ENCODE measurements at regions not wholly inside any gene's neighbourhood (a gene's known extent, or its start where the extent isn't known, plus 50 kb on each side); places are given as distances from the start of the nearest gene placed in this dataset.

GRCh38 chr2:122500316-122501105 lies 745.1 kb downstream of the TSN start:
- no peak for DNase-seq (ENCODE audit: low read depth, low spot score)
- in situ Hi-C loops (cut with HindIII; ENCODE audit: low sequenced_read_pairs), result no loop called here
- no peak for TF ChIP-seq CTCF (IDR thresholded peaks at IDR 0.05; ENCODE audit: low read depth, low read length)

GRCh38 chr2:122506620-122507019 lies 751.2 kb downstream of the TSN start:
- no peak for TF ChIP-seq CTCF (IDR thresholded peaks at IDR 0.05; ENCODE audit: low read depth, low read length)
- in situ Hi-C loops (cut with HindIII; ENCODE audit: low sequenced_read_pairs), result no loop called here
- no peak overlapping the region for H3K4me3 ChIP-seq (ENCODE audit: low read depth, low read length)
- DNase-seq (ENCODE audit: low read depth, low spot score), result no peak

More at GRCh38 chr2:122500316-122501105, 745.1 kb downstream of the TSN start:
- no peak overlapping the region for H3K4me3 ChIP-seq (ENCODE audit: low read depth, low read length)

GRCh38 chr2:122507261-122507660 lies 751.8 kb downstream of the TSN start:
- in situ Hi-C loops (cut with HindIII; ENCODE audit: low sequenced_read_pairs), result no loop called here
- no peak for DNase-seq (ENCODE audit: low read depth, low spot score)

GRCh38 chr2:122512091-122512490 lies 756.6 kb downstream of the TSN start:
- no peak overlapping the region for H3K4me3 ChIP-seq (ENCODE audit: low read depth, low read length)
- in situ Hi-C loops (cut with HindIII; ENCODE audit: low sequenced_read_pairs), result no loop called here
- TF ChIP-seq CTCF (IDR thresholded peaks at IDR 0.05; ENCODE audit: low read depth, low read length), result no peak
- DNase-seq (ENCODE audit: low read depth, low spot score), result no peak

More at GRCh38 chr2:122507261-122507660, 751.8 kb downstream of the TSN start:
- TF ChIP-seq CTCF (IDR thresholded peaks at IDR 0.05; ENCODE audit: low read depth, low read length), result no peak
- no peak overlapping the region for H3K4me3 ChIP-seq (ENCODE audit: low read depth, low read length)

GRCh38 chr2:122514451-122514996 lies 759.1 kb downstream of the TSN start:
- H3K4me3 ChIP-seq (ENCODE audit: low read depth, low read length), result no peak overlapping the region
- DNase-seq (ENCODE audit: low read depth, low spot score), result no peak
- no peak for TF ChIP-seq CTCF (IDR thresholded peaks at IDR 0.05; ENCODE audit: low read depth, low read length)
- in situ Hi-C loops (cut with HindIII; ENCODE audit: low sequenced_read_pairs), result no loop called here

- no peak for DNase-seq (ENCODE audit: low read depth, low spot score)
- in situ Hi-C loops (cut with HindIII; ENCODE audit: low sequenced_read_pairs), result no loop called here
- no peak for TF ChIP-seq CTCF (IDR thresholded peaks at IDR 0.05; ENCODE audit: low read depth, low read length)
- H3K4me3 ChIP-seq (ENCODE audit: low read depth, low read length), result no peak overlapping the region
Observed at GRCh38 chr2:122515731-122516290, 760.4 kb downstream of the TSN start.

Data from astrocyte of the spinal cord (primary cell).